ENCODE measurements at regions not wholly inside any gene's neighbourhood (a gene's known extent, or its start where the extent isn't known, plus 50 kb on each side); places are given as distances from the start of the nearest gene placed in this dataset.

GRCh38 chr17:77837917-77838316 is 120.6 kb upstream of the TNRC6C start:
- TF ChIP-seq EZH2 (IDR thresholded peaks at IDR 0.05; ENCODE audit: low read depth): no peak
- TF ChIP-seq, protein P1, sequence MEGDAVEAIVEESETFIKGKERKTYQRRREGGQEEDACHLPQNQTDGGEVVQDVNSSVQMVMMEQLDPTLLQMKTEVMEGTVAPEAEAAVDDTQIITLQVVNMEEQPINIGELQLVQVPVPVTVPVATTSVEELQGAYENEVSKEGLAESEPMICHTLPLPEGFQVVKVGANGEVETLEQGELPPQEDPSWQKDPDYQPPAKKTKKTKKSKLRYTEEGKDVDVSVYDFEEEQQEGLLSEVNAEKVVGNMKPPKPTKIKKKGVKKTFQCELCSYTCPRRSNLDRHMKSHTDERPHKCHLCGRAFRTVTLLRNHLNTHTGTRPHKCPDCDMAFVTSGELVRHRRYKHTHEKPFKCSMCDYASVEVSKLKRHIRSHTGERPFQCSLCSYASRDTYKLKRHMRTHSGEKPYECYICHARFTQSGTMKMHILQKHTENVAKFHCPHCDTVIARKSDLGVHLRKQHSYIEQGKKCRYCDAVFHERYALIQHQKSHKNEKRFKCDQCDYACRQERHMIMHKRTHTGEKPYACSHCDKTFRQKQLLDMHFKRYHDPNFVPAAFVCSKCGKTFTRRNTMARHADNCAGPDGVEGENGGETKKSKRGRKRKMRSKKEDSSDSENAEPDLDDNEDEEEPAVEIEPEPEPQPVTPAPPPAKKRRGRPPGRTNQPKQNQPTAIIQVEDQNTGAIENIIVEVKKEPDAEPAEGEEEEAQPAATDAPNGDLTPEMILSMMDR (conservative IDR thresholded peaks at IDR 0.05): no peak
